Glutamatergic neuron (in vitro differentiated cells): ENCODE measurements at regions not wholly inside any gene's neighbourhood (a gene's known extent, or its start where the extent isn't known, plus 50 kb on each side); places are given as distances from the start of the nearest gene placed in this dataset.

Experiments used
- DNase-seq: peaks from one replicate; pipeline ENCODE4 v3.0.0; 2022
- H3K27ac Mint-ChIP-seq: one replicate; pipeline ENCODE4 v1.8.0; 2020; ENCODE audit warnings: mild to moderate bottlenecking, mixed read lengths, inconsistent platforms; ENCODE audit not compliant: unreplicated experiment
- H3K27me3 Mint-ChIP-seq: one replicate; pipeline ENCODE4 v1.8.0; 2020; ENCODE audit warnings: mild to moderate bottlenecking, moderate library complexity, mixed read lengths, inconsistent platforms; ENCODE audit not compliant: unreplicated experiment
- H3K36me3 Mint-ChIP-seq: one replicate; pipeline ENCODE4 v1.8.0; 2020; ENCODE audit warnings: mild to moderate bottlenecking, mixed read lengths, inconsistent platforms; ENCODE audit not compliant: unreplicated experiment
- H3K4me1 Mint-ChIP-seq: one replicate; pipeline ENCODE4 v1.8.0; 2020; ENCODE audit warnings: mild to moderate bottlenecking, low read depth, mixed read lengths, inconsistent platforms; ENCODE audit not compliant: unreplicated experiment
- H3K4me3 Mint-ChIP-seq: one replicate; pipeline ENCODE4 v1.8.0; 2020; ENCODE audit warnings: mild to moderate bottlenecking, mixed read lengths, inconsistent platforms; ENCODE audit not compliant: unreplicated experiment
- H3K9me3 Mint-ChIP-seq: one replicate; pipeline ENCODE4 v1.8.0; 2020; ENCODE audit warnings: mild to moderate bottlenecking, moderate library complexity, mixed read lengths, inconsistent platforms; ENCODE audit not compliant: unreplicated experiment
- TF ChIP-seq, protein P1 (sequence below): fragments of 200-600 bp; sonication (generic); IDR thresholded peaks from one replicate; pipeline ENCODE4 v1.5.0; 2021; ENCODE audit not compliant: partially characterized antibody, unreplicated experiment

DNA sequence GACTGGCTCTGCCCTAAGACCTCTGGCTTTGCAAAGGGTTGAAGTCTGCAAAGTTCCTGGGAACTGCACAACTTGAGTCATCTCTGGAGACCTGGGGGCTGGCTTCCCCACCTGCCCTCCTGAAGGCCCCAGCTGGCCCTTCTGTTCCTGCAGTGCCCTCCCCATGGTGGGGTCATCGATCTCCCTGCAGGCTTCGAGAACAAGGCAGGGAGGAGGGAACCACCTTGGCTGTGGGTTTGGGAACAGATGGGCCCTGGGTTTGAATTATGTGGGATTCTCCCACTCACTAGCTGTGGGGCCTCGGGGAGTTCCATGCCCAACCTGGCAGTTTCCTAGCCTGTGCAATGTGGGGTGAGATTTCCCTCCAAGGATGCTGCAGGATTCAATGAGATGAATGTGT is 310.2 kb downstream of the PTPRU start:
- Mint-ChIP-seq H3K9me3 (no peaks in the 10 kb centered on the region), H3K27me3 (no peaks in the 10 kb centered on the region), H3K4me3 (no peak overlapping the region), H3K27ac (no peak overlapping the region), H3K36me3 (no peaks in the 10 kb centered on the region), H3K4me1 (peaks cover 9% of the 10 kb centered on the region)
- DNase-seq: no peak
- TF ChIP-seq, protein P1, sequence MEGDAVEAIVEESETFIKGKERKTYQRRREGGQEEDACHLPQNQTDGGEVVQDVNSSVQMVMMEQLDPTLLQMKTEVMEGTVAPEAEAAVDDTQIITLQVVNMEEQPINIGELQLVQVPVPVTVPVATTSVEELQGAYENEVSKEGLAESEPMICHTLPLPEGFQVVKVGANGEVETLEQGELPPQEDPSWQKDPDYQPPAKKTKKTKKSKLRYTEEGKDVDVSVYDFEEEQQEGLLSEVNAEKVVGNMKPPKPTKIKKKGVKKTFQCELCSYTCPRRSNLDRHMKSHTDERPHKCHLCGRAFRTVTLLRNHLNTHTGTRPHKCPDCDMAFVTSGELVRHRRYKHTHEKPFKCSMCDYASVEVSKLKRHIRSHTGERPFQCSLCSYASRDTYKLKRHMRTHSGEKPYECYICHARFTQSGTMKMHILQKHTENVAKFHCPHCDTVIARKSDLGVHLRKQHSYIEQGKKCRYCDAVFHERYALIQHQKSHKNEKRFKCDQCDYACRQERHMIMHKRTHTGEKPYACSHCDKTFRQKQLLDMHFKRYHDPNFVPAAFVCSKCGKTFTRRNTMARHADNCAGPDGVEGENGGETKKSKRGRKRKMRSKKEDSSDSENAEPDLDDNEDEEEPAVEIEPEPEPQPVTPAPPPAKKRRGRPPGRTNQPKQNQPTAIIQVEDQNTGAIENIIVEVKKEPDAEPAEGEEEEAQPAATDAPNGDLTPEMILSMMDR: no peak

DNA sequence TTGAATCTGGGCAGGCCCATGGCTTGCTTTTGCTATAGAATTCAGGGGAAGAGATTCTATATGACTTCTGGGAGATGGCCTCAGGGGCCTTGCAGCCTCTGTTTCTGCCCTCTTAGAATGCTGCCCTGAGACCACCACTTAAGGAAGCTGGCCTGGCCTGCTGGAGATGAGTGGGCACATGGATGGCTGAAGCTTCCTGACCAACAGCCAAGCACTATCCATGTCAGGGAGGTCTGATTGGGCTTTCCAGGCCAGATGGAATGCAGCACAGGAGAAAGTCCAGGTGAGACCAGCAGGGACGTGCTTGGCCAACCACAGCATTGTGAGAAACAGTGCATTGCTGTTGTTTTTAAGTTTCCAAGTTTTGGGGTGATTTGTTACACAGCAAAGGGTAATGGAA is 308.1 kb downstream of the PTPRU start:
- H3K36me3 Mint-ChIP-seq: no peaks in the 10 kb centered on the region
- no peak overlapping the region for H3K27ac Mint-ChIP-seq
- H3K9me3 Mint-ChIP-seq: no peaks in the 10 kb centered on the region
- no peaks in the 10 kb centered on the region for H3K27me3 Mint-ChIP-seq
- TF ChIP-seq, protein P1: no peak
- H3K4me1 Mint-ChIP-seq: peaks cover 8% of the 10 kb centered on the region
- no peak for DNase-seq
- no peak overlapping the region for H3K4me3 Mint-ChIP-seq

DNA sequence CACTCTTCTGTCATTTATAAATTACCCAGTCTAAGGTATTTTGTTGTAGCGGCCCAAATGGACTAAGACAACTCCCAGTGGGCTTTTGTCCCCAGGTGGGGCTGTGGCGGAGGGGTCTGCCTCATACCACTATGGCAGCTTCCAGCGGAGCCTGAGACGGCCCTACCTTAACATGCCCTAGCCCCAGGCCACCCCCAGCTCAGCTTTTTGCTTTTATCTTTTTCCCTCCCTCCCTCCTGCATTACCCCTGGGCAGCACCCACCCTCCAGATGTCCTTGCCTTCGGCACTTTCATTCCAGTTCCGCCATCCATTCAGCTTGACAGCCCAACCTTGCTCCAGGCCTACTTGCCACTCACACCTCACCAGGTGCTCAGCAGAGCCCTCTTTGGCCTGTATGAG is 307.3 kb downstream of the PTPRU start:
- Mint-ChIP-seq H3K27ac (no peak overlapping the region), H3K4me3 (no peak overlapping the region)

DNA sequence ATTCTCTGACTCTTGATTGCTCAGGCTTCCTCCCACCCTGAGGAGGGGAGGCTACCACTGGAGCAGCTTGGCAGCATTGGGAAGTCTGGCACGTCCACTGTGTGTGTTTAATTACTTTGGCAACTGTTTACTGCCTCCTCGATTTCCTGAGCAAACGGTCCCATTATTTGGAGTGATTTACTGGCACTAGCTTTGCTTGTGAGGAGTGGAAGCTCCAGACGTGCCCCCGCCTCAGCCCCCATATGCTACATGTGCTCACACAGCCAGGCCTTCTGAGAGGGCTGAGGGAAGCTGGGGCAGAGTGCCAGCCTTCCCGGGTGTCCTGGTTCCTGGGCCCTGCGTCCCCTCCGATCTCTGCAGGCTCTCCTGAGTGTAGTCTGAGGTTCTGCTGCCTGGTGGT is 306.2 kb downstream of the PTPRU start:
- Mint-ChIP-seq H3K4me3 (no peak overlapping the region), H3K27me3 (no peaks in the 10 kb centered on the region), H3K9me3 (no peaks in the 10 kb centered on the region), H3K4me1 (peaks cover 7% of the 10 kb centered on the region), H3K36me3 (no peaks in the 10 kb centered on the region), H3K27ac (no peak overlapping the region)
- DNase-seq: no peak
- TF ChIP-seq, protein P1: no peak

More for the DNA sequence above, 307.3 kb downstream of the PTPRU start:
- Mint-ChIP-seq H3K4me1 (peaks cover 7% of the 10 kb centered on the region), H3K27me3 (no peaks in the 10 kb centered on the region), H3K36me3 (no peaks in the 10 kb centered on the region), H3K9me3 (no peaks in the 10 kb centered on the region)
- no peak for DNase-seq
- TF ChIP-seq, protein P1: no peak

DNA sequence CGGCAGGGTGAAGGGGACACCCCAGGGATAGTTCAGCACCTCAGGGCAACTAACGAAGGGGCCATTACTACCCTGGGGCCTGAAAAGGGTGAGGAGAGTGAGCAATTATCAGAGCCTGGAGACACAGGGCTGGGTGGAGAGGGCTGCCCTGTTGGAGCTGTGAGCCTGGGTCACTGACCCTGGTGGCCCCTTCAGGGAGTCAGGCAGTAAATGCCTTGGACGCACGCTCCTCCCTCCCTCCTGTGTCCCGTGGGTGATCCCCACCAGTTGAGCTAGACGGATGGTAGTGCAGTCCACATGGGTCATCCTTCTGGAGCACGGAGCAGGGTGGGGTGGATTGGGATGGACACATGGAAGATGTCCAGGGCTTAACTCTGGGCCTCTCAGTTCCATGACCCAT is 305.3 kb downstream of the PTPRU start:
- Mint-ChIP-seq H3K4me3 (no peak overlapping the region), H3K36me3 (no peaks in the 10 kb centered on the region), H3K9me3 (no peaks in the 10 kb centered on the region), H3K27ac (no peak overlapping the region), H3K27me3 (no peaks in the 10 kb centered on the region), H3K4me1 (peaks cover 5% of the 10 kb centered on the region)
- no peak for DNase-seq
- TF ChIP-seq, protein P1: no peak
